ENCODE measurements at regions not wholly inside any gene's neighbourhood (a gene's known extent, or its start where the extent isn't known, plus 50 kb on each side); places are given as distances from the start of the nearest gene placed in this dataset.
A peak's percentile ranks its signal among the peaks of the same experiment; 100 is the strongest.

DNA sequence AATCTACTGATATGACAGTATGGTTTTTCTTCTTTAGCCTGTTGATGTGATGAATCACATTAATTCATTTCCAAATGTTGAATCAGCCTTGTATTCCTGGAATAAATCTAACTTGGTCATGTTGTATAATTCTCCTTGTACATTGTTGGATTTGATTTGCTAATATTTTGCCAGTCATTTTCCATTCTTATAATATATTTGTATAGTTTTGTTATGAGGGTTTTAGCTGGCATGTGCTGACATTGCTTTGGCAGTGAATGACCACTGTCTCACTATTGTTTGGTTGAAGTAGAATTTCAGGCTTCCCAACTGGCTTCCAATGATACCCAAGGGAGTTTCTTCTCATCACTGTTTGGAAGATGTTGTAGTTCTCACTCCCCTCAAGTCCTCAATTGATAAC, 983.0 kb upstream of the PTPRD start:
- H3K9me3 ChIP-seq, result no peaks in the 10 kb centered on the region
- ChIA-PET POLR2A (no interaction called here), CTCF (no interaction called here)
- H3K4me1 Mint-ChIP-seq, result no peaks in the 10 kb centered on the region
- no peak overlapping the region for H3K27ac ChIP-seq (ENCODE audit: low read length)
- no peak for ATAC-seq (replicated peaks in 1 of 4)
- no peak overlapping the region for H3K4me3 ChIP-seq (ENCODE audit: control insufficient read depth in 1 of 2, extremely low read depth in 1 of 2, low read length in 1 of 2)
- H3K27me3 ChIP-seq (replicated peaks in 1 of 2; ENCODE audit: control insufficient read depth in 2 of 2, extremely low read depth in 1 of 2, insufficient read depth in 2 of 2, low read length in 1 of 2), result no peaks in the 10 kb centered on the region
- no peaks in the 10 kb centered on the region for H3K27me3 Mint-ChIP-seq
- H3K4me3 Mint-ChIP-seq, result no peak overlapping the region
- no peaks in the 10 kb centered on the region for H3K4me1 ChIP-seq (ENCODE audit: control insufficient read depth in 1 of 2, extremely low read depth in 1 of 2, insufficient read depth in 2 of 2, low read length in 2 of 2)
- peaks cover 8 to 30% (median 23%) of the 10 kb centered on the region in 3 donors for H3K9me3 Mint-ChIP-seq
- no peak overlapping the region for H3K27ac Mint-ChIP-seq
- no peak for DNase-seq
- H3K36me3 Mint-ChIP-seq, result no peaks in the 10 kb centered on the region
- no peaks in the 10 kb centered on the region for H3K36me3 ChIP-seq (ENCODE audit: control insufficient read depth in 2 of 2, extremely low read depth in 1 of 2, insufficient read depth in 1 of 2, low read length in 1 of 2)

DNA sequence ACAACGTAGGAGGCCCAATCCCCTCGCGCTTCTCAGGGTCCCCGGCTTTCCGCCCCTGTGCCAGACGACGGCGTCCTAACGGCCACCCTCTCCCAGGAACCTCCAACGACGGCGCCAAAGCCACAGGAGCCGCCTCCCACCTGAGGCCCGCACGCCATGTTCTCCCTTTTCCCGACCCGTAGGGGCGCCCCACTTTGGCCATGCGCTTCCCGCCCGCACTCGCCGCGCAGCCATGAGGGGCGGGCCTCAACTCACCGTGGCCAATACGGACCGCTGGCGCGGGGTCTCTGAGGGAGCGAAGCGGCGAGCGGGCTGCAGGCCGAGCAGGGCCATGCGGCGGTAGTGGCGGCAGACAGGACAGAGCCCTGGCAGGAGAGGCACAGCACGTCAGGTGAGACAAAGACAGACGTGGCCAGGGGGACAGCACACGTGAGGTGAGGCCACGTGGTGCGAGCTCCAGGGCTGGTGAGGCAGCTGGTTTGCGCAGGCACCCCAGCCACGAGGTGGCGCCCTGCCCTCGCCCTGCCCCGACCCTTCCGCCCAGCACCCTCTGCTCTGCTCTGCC, 1005.5 kb upstream of the PTPRD start:
- whole genome bisulfite sequencing (ENCODE audit: insufficient coverage), result 89% methylated on average over 48 of the region's 49 CpGs
- Mint-ChIP-seq H3K4me1 (no peaks in the 10 kb centered on the region), H3K9me3 (peaks cover 14 to 39% (median 17%) of the 10 kb centered on the region in 3 donors), H3K36me3 (no peaks in the 10 kb centered on the region), H3K4me3 (no peak overlapping the region), H3K27me3 (no peaks in the 10 kb centered on the region), H3K27ac (no peak overlapping the region)
- DNase-seq (peak in 1 of 35 experiments; percentile 4), ATAC-seq (replicated peaks in 1 of 4) (no peak)
- Histone ChIP-seq H3K27me3 (replicated peaks in 1 of 2; ENCODE audit: control insufficient read depth in 2 of 2, extremely low read depth in 1 of 2, insufficient read depth in 2 of 2, low read length in 1 of 2) (no peaks in the 10 kb centered on the region), H3K9me3 (no peaks in the 10 kb centered on the region), H3K27ac (ENCODE audit: low read length) (no peak overlapping the region), H3K4me3 (ENCODE audit: control insufficient read depth in 1 of 2, extremely low read depth in 1 of 2, low read length in 1 of 2) (no peak overlapping the region), H3K4me1 (ENCODE audit: control insufficient read depth in 1 of 2, extremely low read depth in 1 of 2, insufficient read depth in 2 of 2, low read length in 2 of 2) (no peaks in the 10 kb centered on the region), H3K36me3 (ENCODE audit: control insufficient read depth in 2 of 2, extremely low read depth in 1 of 2, insufficient read depth in 1 of 2, low read length in 1 of 2) (no peaks in the 10 kb centered on the region)
- ChIA-PET CTCF (no interaction called here), POLR2A (no interaction called here)

- WGBS (ENCODE audit: insufficient coverage), result no CpG with 5 or more reads among the region's 1 CpG
These were observed 1019.9 kb upstream of the PTPRD start for GRCh38 chr9:11632691-11633090.

DNA sequence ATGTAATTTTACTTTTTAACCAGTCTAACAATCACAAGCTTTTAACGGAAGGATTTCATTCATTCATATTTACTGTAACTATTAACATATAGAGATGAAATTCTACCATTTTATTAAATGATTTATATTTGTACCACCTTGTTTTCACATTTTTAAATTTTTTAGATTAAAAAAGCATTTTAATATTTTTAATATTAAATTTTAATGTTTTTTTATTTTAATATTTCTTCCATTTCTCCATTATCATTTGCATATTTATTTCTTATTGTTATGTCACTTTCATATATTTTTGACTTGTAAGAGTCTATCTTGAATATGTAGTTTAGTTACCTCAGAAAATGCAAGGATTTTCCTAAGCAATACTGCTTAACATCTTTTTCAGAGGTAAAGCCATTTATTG, 1034.0 kb upstream of the PTPRD start:
- H3K36me3 ChIP-seq (ENCODE audit: control insufficient read depth in 2 of 2, extremely low read depth in 1 of 2, insufficient read depth in 1 of 2, low read length in 1 of 2), result no peaks in the 10 kb centered on the region
- no peak overlapping the region for H3K27ac ChIP-seq (ENCODE audit: low read length)
- Mint-ChIP-seq H3K36me3 (no peaks in the 10 kb centered on the region), H3K9me3 (peaks cover 13 to 32% (median 24%) of the 10 kb centered on the region in 3 donors), H3K27me3 (no peaks in the 10 kb centered on the region), H3K4me3 (no peak overlapping the region), H3K27ac (no peak overlapping the region), H3K4me1 (no peaks in the 10 kb centered on the region)
- no CpG with 5 or more reads among the region's 1 CpG for WGBS (ENCODE audit: insufficient coverage)
- DNase-seq, result no peak
- ChIA-PET POLR2A (no interaction called here), CTCF (no interaction called here)
- no peaks in the 10 kb centered on the region for H3K27me3 ChIP-seq (replicated peaks in 1 of 2; ENCODE audit: control insufficient read depth in 2 of 2, extremely low read depth in 1 of 2, insufficient read depth in 2 of 2, low read length in 1 of 2)
- peaks cover 6% of the 10 kb centered on the region for H3K9me3 ChIP-seq
- H3K4me1 ChIP-seq (ENCODE audit: control insufficient read depth in 1 of 2, extremely low read depth in 1 of 2, insufficient read depth in 2 of 2, low read length in 2 of 2), result no peaks in the 10 kb centered on the region
- no peak for ATAC-seq (replicated peaks in 1 of 4)
- no peak overlapping the region for H3K4me3 ChIP-seq (ENCODE audit: control insufficient read depth in 1 of 2, extremely low read depth in 1 of 2, low read length in 1 of 2)

More at GRCh38 chr9:11632691-11633090, 1019.9 kb upstream of the PTPRD start:
- Mint-ChIP-seq H3K36me3 (no peaks in the 10 kb centered on the region), H3K4me1 (no peaks in the 10 kb centered on the region), H3K9me3 (peaks cover 4 to 36% (median 19%) of the 10 kb centered on the region in 3 donors), H3K27me3 (no peaks in the 10 kb centered on the region), H3K27ac (no peak overlapping the region), H3K4me3 (no peak overlapping the region)
- ChIA-PET POLR2A (no interaction called here), CTCF (no interaction called here)
- H3K4me3 ChIP-seq (ENCODE audit: control insufficient read depth in 1 of 2, extremely low read depth in 1 of 2, low read length in 1 of 2), result no peak overlapping the region
- H3K4me1 ChIP-seq (ENCODE audit: control insufficient read depth in 1 of 2, extremely low read depth in 1 of 2, insufficient read depth in 2 of 2, low read length in 2 of 2), result no peaks in the 10 kb centered on the region
- H3K9me3 ChIP-seq, result no peaks in the 10 kb centered on the region
- no peak for ATAC-seq (replicated peaks in 1 of 4)
- DNase-seq, result no peak
- H3K27me3 ChIP-seq (replicated peaks in 1 of 2; ENCODE audit: control insufficient read depth in 2 of 2, extremely low read depth in 1 of 2, insufficient read depth in 2 of 2, low read length in 1 of 2), result no peaks in the 10 kb centered on the region
- H3K27ac ChIP-seq (ENCODE audit: low read length), result no peak overlapping the region
- H3K36me3 ChIP-seq (ENCODE audit: control insufficient read depth in 2 of 2, extremely low read depth in 1 of 2, insufficient read depth in 1 of 2, low read length in 1 of 2), result no peaks in the 10 kb centered on the region

GRCh38 chr9:11653867-11654266, 1039.3 kb upstream of the TYRP1 start:
- Histone ChIP-seq H3K27me3 (replicated peaks in 1 of 2; ENCODE audit: control insufficient read depth in 2 of 2, extremely low read depth in 1 of 2, insufficient read depth in 2 of 2, low read length in 1 of 2) (no peaks in the 10 kb centered on the region), H3K9me3 (peaks cover 3% of the 10 kb centered on the region), H3K4me1 (ENCODE audit: control insufficient read depth in 1 of 2, extremely low read depth in 1 of 2, insufficient read depth in 2 of 2, low read length in 2 of 2) (no peaks in the 10 kb centered on the region), H3K27ac (ENCODE audit: low read length) (no peak overlapping the region), H3K36me3 (ENCODE audit: control insufficient read depth in 2 of 2, extremely low read depth in 1 of 2, insufficient read depth in 1 of 2, low read length in 1 of 2) (no peaks in the 10 kb centered on the region), H3K4me3 (ENCODE audit: control insufficient read depth in 1 of 2, extremely low read depth in 1 of 2, low read length in 1 of 2) (no peak overlapping the region)
- WGBS (ENCODE audit: insufficient coverage), result 80% methylated on average over 1 of the region's 3 CpGs
- H3K4me1 Mint-ChIP-seq, result no peaks in the 10 kb centered on the region
- ChIA-PET POLR2A (no interaction called here), CTCF (no interaction called here)
- no peak overlapping the region for H3K27ac Mint-ChIP-seq
- no peak overlapping the region for H3K4me3 Mint-ChIP-seq
- peaks cover 20 to 24% (median 20%) of the 10 kb centered on the region in 3 donors for H3K9me3 Mint-ChIP-seq
- no peaks in the 10 kb centered on the region for H3K27me3 Mint-ChIP-seq
- ATAC-seq (replicated peaks in 1 of 4) (no peak), DNase-seq (no peak)
- H3K36me3 Mint-ChIP-seq, result no peaks in the 10 kb centered on the region

DNA sequence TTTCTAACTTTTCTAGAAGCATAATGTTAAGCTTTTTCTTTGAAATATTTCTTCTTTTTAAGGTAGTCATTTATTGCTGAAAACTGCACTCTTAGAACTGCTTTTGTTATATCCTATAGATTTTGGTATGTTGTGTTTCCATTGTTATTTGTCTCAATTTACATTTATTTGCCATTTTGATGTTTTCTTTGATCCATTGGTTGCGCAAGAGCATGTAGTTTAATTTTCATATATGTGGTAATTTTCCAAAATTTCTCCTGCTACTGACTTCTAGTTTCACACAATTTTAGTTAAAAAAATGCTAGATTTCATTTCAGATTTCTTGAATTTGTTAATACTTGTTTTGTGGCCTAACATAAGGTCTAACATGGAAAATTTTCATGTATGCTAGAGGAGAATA, 1029.3 kb upstream of the TYRP1 start:
- DNase-seq, result no peak
- no peak overlapping the region for H3K27ac ChIP-seq (ENCODE audit: low read length)
- Mint-ChIP-seq H3K36me3 (no peaks in the 10 kb centered on the region), H3K27ac (no peak overlapping the region), H3K4me3 (no peak overlapping the region), H3K27me3 (no peaks in the 10 kb centered on the region), H3K4me1 (no peaks in the 10 kb centered on the region), H3K9me3 (peaks cover 17 to 26% (median 18%) of the 10 kb centered on the region in 3 donors)
- ChIA-PET CTCF (no interaction called here), POLR2A (no interaction called here)
- WGBS (ENCODE audit: insufficient coverage), result no CpG with 5 or more reads among the region's 1 CpG
- no peaks in the 10 kb centered on the region for H3K36me3 ChIP-seq (ENCODE audit: control insufficient read depth in 2 of 2, extremely low read depth in 1 of 2, insufficient read depth in 1 of 2, low read length in 1 of 2)
- no peaks in the 10 kb centered on the region for H3K4me1 ChIP-seq (ENCODE audit: control insufficient read depth in 1 of 2, extremely low read depth in 1 of 2, insufficient read depth in 2 of 2, low read length in 2 of 2)
- no peaks in the 10 kb centered on the region for H3K27me3 ChIP-seq (replicated peaks in 1 of 2; ENCODE audit: control insufficient read depth in 2 of 2, extremely low read depth in 1 of 2, insufficient read depth in 2 of 2, low read length in 1 of 2)
- H3K9me3 ChIP-seq, result no peaks in the 10 kb centered on the region
- H3K4me3 ChIP-seq (ENCODE audit: control insufficient read depth in 1 of 2, extremely low read depth in 1 of 2, low read length in 1 of 2), result no peak overlapping the region
- ATAC-seq (replicated peaks in 1 of 4), result no peak

DNA sequence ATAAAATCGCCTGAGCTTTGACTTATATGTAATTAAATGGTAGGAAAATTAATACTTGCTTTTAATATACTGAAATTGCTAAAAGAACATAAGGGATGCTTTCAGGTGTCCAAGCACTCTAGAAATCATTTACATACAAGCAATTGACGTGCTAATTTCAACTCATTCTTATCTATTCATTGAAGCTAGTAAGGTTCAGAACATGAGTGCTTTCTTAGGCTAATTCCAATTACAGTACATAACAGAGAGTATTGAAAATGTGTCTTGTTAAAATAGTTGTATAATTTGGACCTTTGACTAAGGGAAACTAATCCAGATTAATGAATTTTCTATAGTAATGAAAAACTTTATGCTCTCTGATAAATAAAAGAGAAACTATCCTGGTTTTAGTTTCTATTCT, 1016.4 kb upstream of the TYRP1 start:
- Histone ChIP-seq H3K4me1 (ENCODE audit: control insufficient read depth in 1 of 2, extremely low read depth in 1 of 2, insufficient read depth in 2 of 2, low read length in 2 of 2) (no peaks in the 10 kb centered on the region), H3K27me3 (replicated peaks in 1 of 2; ENCODE audit: control insufficient read depth in 2 of 2, extremely low read depth in 1 of 2, insufficient read depth in 2 of 2, low read length in 1 of 2) (no peaks in the 10 kb centered on the region), H3K36me3 (ENCODE audit: control insufficient read depth in 2 of 2, extremely low read depth in 1 of 2, insufficient read depth in 1 of 2, low read length in 1 of 2) (no peaks in the 10 kb centered on the region), H3K9me3 (peaks cover 4% of the 10 kb centered on the region), H3K27ac (ENCODE audit: low read length) (no peak overlapping the region), H3K4me3 (ENCODE audit: control insufficient read depth in 1 of 2, extremely low read depth in 1 of 2, low read length in 1 of 2) (no peak overlapping the region)
- ChIA-PET POLR2A (no interaction called here), CTCF (no interaction called here)
- ATAC-seq (replicated peaks in 1 of 4) (no peak), DNase-seq (no peak)
- Mint-ChIP-seq H3K4me1 (no peaks in the 10 kb centered on the region), H3K4me3 (no peak overlapping the region), H3K27ac (no peak overlapping the region), H3K36me3 (no peaks in the 10 kb centered on the region), H3K9me3 (peaks cover 11 to 23% (median 12%) of the 10 kb centered on the region in 3 donors), H3K27me3 (no peaks in the 10 kb centered on the region)
- WGBS (ENCODE audit: insufficient coverage), result no CpG with 5 or more reads among the region's 2 CpGs

All from T-cell (primary cell).